H1 (cell line): ENCODE measurements at regions not wholly inside any gene's neighbourhood (a gene's known extent, or its start where the extent isn't known, plus 50 kb on each side); places are given as distances from the start of the nearest gene placed in this dataset.

Experiments
- CTCF ChIA-PET: fragments of 300-600 bp; sonication (Branson Sonifier 250); formaldehyde crosslinking; loops from one replicate; lab custom pipeline; 2021; ENCODE audit not compliant: partially characterized antibody; lab: Charles Lee
- POLR2A ChIA-PET: fragments of 300-600 bp; sonication (Branson Sonifier 250); formaldehyde crosslinking; loops from one replicate; lab custom pipeline; 2021; ENCODE audit warnings: inconsistent platforms; ENCODE audit not compliant: partially characterized antibody; lab: Charles Lee
- DNase-seq, 2 experiments: peaks; one replicate each; pipeline versions ENCODE4 v3.0.0 to v3.0.0-alpha.2; 2010 to 2022; ENCODE audit warnings: low spot score in 2 of 2, low read depth in 1 of 2, mixed read lengths in 1 of 2
- FAIRE-seq: peaks from 2 replicates; lab custom pipeline; 2011; peaks lifted over from hg19 to GRCh38; lab: Jason Lieb, UNC
- H2AFZ ChIP-seq: 2 replicates; pipeline ENCODE4 v1.8.1; 2012; ENCODE audit warnings: low read length, inconsistent platforms
- H2AK5ac ChIP-seq: 2 replicates; pipeline ENCODE4 v1.6.1; 2013; ENCODE audit warnings: low read depth, low read length
- H2BK120ac ChIP-seq: replicated peaks from 2 replicates; pipeline ENCODE3; 2013; ENCODE audit warnings: low read depth, low read length, inconsistent platforms
- H2BK12ac ChIP-seq: 2 replicates; pipeline ENCODE4 v1.6.1; 2013; ENCODE audit warnings: low read depth, low read length
- H2BK15ac ChIP-seq: 2 replicates; pipeline ENCODE4 v1.6.1; 2013; ENCODE audit warnings: low read length
- H2BK20ac ChIP-seq: 2 replicates; pipeline ENCODE4 v1.6.1; 2013; ENCODE audit warnings: low read length
- H2BK5ac ChIP-seq: 2 replicates; pipeline ENCODE4 v1.6.1; 2013; ENCODE audit warnings: low read depth, low read length
- H3K14ac ChIP-seq: 2 replicates; pipeline ENCODE4 v1.6.1; 2013; ENCODE audit warnings: inconsistent platforms; ENCODE audit not compliant: insufficient read length
- H3K18ac ChIP-seq: 2 replicates; pipeline ENCODE4 v1.6.1; 2013; ENCODE audit warnings: low read length; ENCODE audit errors: extremely low read depth
- H3K23ac ChIP-seq: 2 replicates; pipeline ENCODE4 v1.6.1; 2013; ENCODE audit warnings: inconsistent platforms; ENCODE audit not compliant: insufficient read length
- H3K23me2 ChIP-seq: 2 replicates; pipeline ENCODE4 v1.6.1; 2013; ENCODE audit warnings: low read depth, low read length
- H3K27ac ChIP-seq: 2 replicates; pipeline ENCODE4 v1.6.1; 2011; ENCODE audit warnings: low read depth, low read length, inconsistent platforms
- H3K27me3 ChIP-seq, 4 experiments: replicated peaks in 1 of 4; 1 replicate in 1 of 4; 2 replicates in 3 of 4; pipeline versions ENCODE4 v1.6.1 to v1.8.1; 2011 to 2013; ENCODE audit warnings: low read length in 3 of 4, mild to moderate bottlenecking in 3 of 4, inconsistent platforms in 2 of 4, mixed read lengths in 2 of 4, moderate library complexity in 1 of 4; ENCODE audit not compliant: control insufficient read depth in 3 of 4, insufficient read depth in 3 of 4; ENCODE audit errors: extremely low read depth in 1 of 4
- H3K36me3 ChIP-seq, 4 experiments: 2 replicates each; pipeline versions ENCODE4 v1.6.1 to v1.8.1; 2011 to 2013; ENCODE audit warnings: mild to moderate bottlenecking in 4 of 4, low read length in 3 of 4, moderate library complexity in 2 of 4, control low read depth in 1 of 4, inconsistent platforms in 1 of 4; ENCODE audit not compliant: insufficient read depth in 4 of 4, control insufficient read depth in 2 of 4
- H3K4ac ChIP-seq: replicated peaks from 2 replicates; pipeline ENCODE3; 2013; ENCODE audit warnings: low read length, low read depth, mixed read lengths, inconsistent platforms; ENCODE audit not compliant: insufficient read length
- H3K4me1 ChIP-seq, 4 experiments: replicated peaks in 1 of 4; 1 replicate in 1 of 4; 2 replicates in 3 of 4; pipeline versions ENCODE4 v1.6.1 to v1.8.1; 2011 to 2013; ENCODE audit warnings: low read length in 3 of 4, inconsistent platforms in 2 of 4, mixed read lengths in 1 of 4; ENCODE audit not compliant: insufficient read depth in 4 of 4, control insufficient read depth in 3 of 4
- H3K4me2 ChIP-seq, 2 experiments: 2 replicates each; pipeline versions ENCODE4 v1.6.1 to v1.8.1; 2011 to 2013; ENCODE audit warnings: low read depth in 2 of 2, low read length in 2 of 2, control low read depth in 1 of 2, inconsistent platforms in 1 of 2, mild to moderate bottlenecking in 1 of 2; ENCODE audit not compliant: insufficient read depth in 1 of 2
- H3K4me3 ChIP-seq, 4 experiments: fragments of 200-600, 300-600 bp in 1 of 4; sonication (generic), shearing (Covaris generic), sonication (Bioruptor Twin) in 1 of 4; 2 replicates each; pipeline versions ENCODE4 v1.5.1 to v1.8.1; 2011 to 2016; ENCODE audit warnings: low read length in 4 of 4, low read depth in 3 of 4, control low read depth in 2 of 4, inconsistent platforms in 2 of 4, mild to moderate bottlenecking in 2 of 4, mixed read lengths in 1 of 4, moderate library complexity in 1 of 4; ENCODE audit not compliant: insufficient read depth in 2 of 4; ENCODE audit errors: extremely low read depth in 1 of 4
- H3K56ac ChIP-seq: replicated peaks from 2 replicates; pipeline ENCODE3; 2013; ENCODE audit warnings: low read depth, mild to moderate bottlenecking, mixed read lengths, low read length, inconsistent platforms; ENCODE audit not compliant: insufficient read length
- H3K79me1 ChIP-seq: 2 replicates; pipeline ENCODE4 v1.6.1; 2013; ENCODE audit warnings: low read depth, low read length, control low read depth
- H3K79me2 ChIP-seq, 2 experiments: 2 replicates each; pipeline versions ENCODE4 v1.6.1 to v1.8.1; 2012 to 2013; ENCODE audit warnings: low read length in 2 of 2, mild to moderate bottlenecking in 2 of 2, inconsistent platforms in 1 of 2; ENCODE audit not compliant: insufficient read depth in 2 of 2, control insufficient read depth in 1 of 2
- H3K9ac ChIP-seq, 4 experiments: replicated peaks in 1 of 4; 1 replicate in 1 of 4; 2 replicates in 3 of 4; pipeline versions ENCODE4 v1.6.1 to v1.8.1; 2011 to 2013; ENCODE audit warnings: low read depth in 3 of 4, low read length in 3 of 4, control low read depth in 2 of 4, mild to moderate bottlenecking in 2 of 4, moderate library complexity in 2 of 4, inconsistent platforms in 1 of 4; ENCODE audit errors: extremely low read depth in 1 of 4
- H3K9me3 ChIP-seq, 2 experiments: 2 replicates each; pipeline versions ENCODE4 v1.6.1 to v1.8.1; 2012 to 2013; ENCODE audit warnings: mild to moderate bottlenecking in 2 of 2, moderate library complexity in 2 of 2, control low read depth in 1 of 2, inconsistent platforms in 1 of 2, low read depth in 1 of 2, low read length in 1 of 2, mixed read lengths in 1 of 2; ENCODE audit not compliant: insufficient read depth in 2 of 2
- H4K20me1 ChIP-seq, 2 experiments: replicated peaks in 1 of 2; 2 replicates each; pipeline versions ENCODE3 to v1.8.1; 2011 to 2013; ENCODE audit warnings: inconsistent platforms in 2 of 2, low read length in 2 of 2, mild to moderate bottlenecking in 1 of 2; ENCODE audit not compliant: insufficient read depth in 2 of 2, control insufficient read depth in 1 of 2
- H4K5ac ChIP-seq: 2 replicates; pipeline ENCODE4 v1.6.1; 2013; ENCODE audit warnings: low read length, low read depth, mixed read lengths, inconsistent platforms; ENCODE audit not compliant: insufficient read length
- H4K8ac ChIP-seq: 2 replicates; pipeline ENCODE4 v1.8.0; 2013; ENCODE audit warnings: mild to moderate bottlenecking, moderate library complexity, low read length, inconsistent platforms; ENCODE audit not compliant: insufficient read depth; ENCODE audit errors: extremely low read depth
- H4K91ac ChIP-seq: replicated peaks from 2 replicates; pipeline ENCODE3; 2013; ENCODE audit warnings: low read length, mixed read lengths, inconsistent platforms; ENCODE audit not compliant: insufficient read length
- ASH2L ChIP-seq: fragments of 200-600, 300-600 bp; sonication (generic); IDR thresholded peaks from one replicate; pipeline ENCODE4 v1.7.1; 2017; ENCODE audit warnings: low read length
- CREB1 ChIP-seq: IDR thresholded peaks from 2 replicates; pipeline ENCODE4 v1.6.1; 2012; ENCODE audit warnings: inconsistent platforms
- CTBP2 ChIP-seq: IDR thresholded peaks from 2 replicates; pipeline ENCODE4 v1.7.0; 2011; ENCODE audit warnings: borderline replicate concordance, mild to moderate bottlenecking, moderate library complexity, mixed read lengths, low read length; ENCODE audit not compliant: insufficient read depth, insufficient read length
- MAFK ChIP-seq: IDR thresholded peaks from 2 replicates; pipeline ENCODE4 v1.6.1; 2012; ENCODE audit warnings: low read depth, mild to moderate bottlenecking, improper control_type of control experiment, low read length
- SIRT6 ChIP-seq: IDR thresholded peaks from one replicate; pipeline ENCODE4 v1.7.1; 2012; ENCODE audit warnings: low read length, inconsistent platforms
- TAF1 ChIP-seq: IDR thresholded peaks from 2 replicates; pipeline ENCODE4 v1.6.1; 2011; ENCODE audit warnings: mild to moderate bottlenecking, low read depth, low read length
- TEAD4 ChIP-seq: IDR thresholded peaks from 2 replicates; pipeline ENCODE4 v1.6.1; 2012; ENCODE audit warnings: low read depth, low read length, inconsistent platforms, mixed read lengths
- WGBS, 2 experiments: shearing (Covaris generic) in 1 of 2; methylation state at CpG; one replicate each; pipeline versions ENCODE4 v1.1.6 to v1.1.7; 2013 to 2015; ENCODE audit warnings: low lambda C conversion rate in 2 of 2, mixed read lengths in 2 of 2, inconsistent platforms in 1 of 2, low coverage in 1 of 2, missing lambda C conversion rate in 1 of 2; ENCODE audit not compliant: insufficient replicate concordance in 2 of 2, insufficient coverage in 1 of 2, insufficient read length in 1 of 2; ENCODE audit errors: extremely low coverage in 1 of 2, missing lambda C conversion rate in 1 of 2; 5-methylcytosine and 5-hydroxymethylcytosine counted together

GRCh38 chr1:195878478-195878877 lies 729.8 kb downstream of the KCNT2 start:
- WGBS, 2 experiments = 88% methylated on average over 2 of the region's 2 CpGs; no CpG with 5 or more reads in 1 of the 2 experiments
- Histone ChIP-seq H3K27me3 (no peaks in the 10 kb centered on the region), H3K79me1 (no peaks in the 10 kb centered on the region), H3K4me1 (no peaks in the 10 kb centered on the region; a peak in 1 of 7 replicates), H3K9me3 (no peaks in the 10 kb centered on the region), H3K79me2 (no peaks in the 10 kb centered on the region), H3K4ac (no peak overlapping the region), H2BK20ac (no peak overlapping the region), H2AFZ (no peak overlapping the region), H3K23me2 (no peaks in the 10 kb centered on the region), H3K9ac (no peak overlapping the region), H2BK120ac (no peak overlapping the region), H3K27ac (no peak overlapping the region), H2AK5ac (no peak overlapping the region), H2BK5ac (no peak overlapping the region), H3K4me3 (no peak overlapping the region), H2BK12ac (no peak overlapping the region), H4K8ac (no peak overlapping the region), H4K20me1 (no peaks in the 10 kb centered on the region), H3K14ac (no peak overlapping the region), H3K4me2 (no peak overlapping the region), H3K56ac (no peak overlapping the region), H3K23ac (no peak overlapping the region), H4K5ac (no peak overlapping the region), H2BK15ac (no peak overlapping the region), H4K91ac (no peak overlapping the region), H3K36me3 (no peaks in the 10 kb centered on the region), H3K18ac (no peak overlapping the region)
- DNase-seq = no peak
- ChIA-PET POLR2A (no interaction called here), CTCF (interaction anchor here (2.5 kb wide), 1 partner anchor 8 kb away, joined by 14 read pairs; no protein-coding TSS in a partner anchor)
- FAIRE-seq = no peak
- TF ChIP-seq ASH2L (no peak), SIRT6 (no peak), CREB1 (no peak), TEAD4 (no peak), TAF1 (no peak), CTBP2 (no peak), MAFK (no peak)
